PC-9 (cell line): ENCODE measurements at regions not wholly inside any gene's neighbourhood (a gene's known extent, or its start where the extent isn't known, plus 50 kb on each side); places are given as distances from the start of the nearest gene placed in this dataset.

ENCODE experiments used
- BruUV-seq: library from RNA; stranded (reverse); fragments of 400-500 nt; replicated peaks from 2 replicates; lab custom pipeline; 2021; lab: Mats Ljungman, UMichigan
- CTCF ChIA-PET: fragments of 300-600 bp; sonication (Branson Sonifier 250); formaldehyde crosslinking; loops from one replicate; lab custom pipeline; 2022; ENCODE audit warnings: antibody characterized with exemption; lab: Charles Lee
- POLR2A ChIA-PET: fragments of 300-600 bp; sonication (Branson Sonifier 250); formaldehyde crosslinking; loops from one replicate; lab custom pipeline; 2022; ENCODE audit warnings: antibody characterized with exemption; ENCODE audit not compliant: unreplicated experiment; lab: Charles Lee
- DNase-seq, 2 experiments: peaks; one replicate each; pipeline versions ENCODE4 v3.0.0 to v3.0.0-alpha.2; 2015 to 2022; ENCODE audit warnings: mixed read lengths in 1 of 2
- H2AFZ ChIP-seq: fragments of 200-600 bp; sonication (generic); 2 replicates; pipeline ENCODE4 v1.8.1; 2017; ENCODE audit warnings: antibody characterized with exemption
- H3F3A ChIP-seq: fragments of 200-600 bp; sonication (generic); 2 replicates; pipeline ENCODE4 v1.8.1; 2017; ENCODE audit warnings: antibody characterized with exemption, mild to moderate bottlenecking, low read depth; ENCODE audit not compliant: insufficient read depth
- H3K27ac ChIP-seq: fragments of 200-600 bp; sonication (generic); 2 replicates; pipeline ENCODE4 v1.6.1; 2016; ENCODE audit warnings: mixed run types
- H3K27me3 ChIP-seq: fragments of 200-600 bp; sonication (generic); 2 replicates; pipeline ENCODE4 v1.6.1; 2016; ENCODE audit warnings: low read depth, mixed run types; ENCODE audit not compliant: insufficient read depth
- H3K36me3 ChIP-seq: fragments of 200-600 bp; sonication (generic); 2 replicates; pipeline ENCODE4 v1.6.1; 2016; ENCODE audit warnings: low read depth, mixed run types
- H3K4me1 ChIP-seq: fragments of 200-600 bp; sonication (generic); replicated peaks from 2 replicates; pipeline ENCODE4 v1.6.1; 2016; ENCODE audit warnings: mixed run types; ENCODE audit not compliant: insufficient read depth
- H3K4me2 ChIP-seq: fragments of 200-600 bp; sonication (generic); 2 replicates; pipeline ENCODE4 v1.6.1; 2017; ENCODE audit warnings: mixed run types
- H3K4me3 ChIP-seq: fragments of 200-600 bp; sonication (generic); 2 replicates; pipeline ENCODE4 v1.6.1; 2016; ENCODE audit warnings: mixed run types
- H3K79me2 ChIP-seq: fragments of 200-600 bp; sonication (generic); 2 replicates; pipeline ENCODE4 v1.6.1; 2017; ENCODE audit warnings: low read depth, mixed run types
- H3K9me2 ChIP-seq: fragments of 200-600 bp; sonication (generic); 2 replicates; pipeline ENCODE4 v1.8.1; 2017; ENCODE audit warnings: mild to moderate bottlenecking; ENCODE audit not compliant: insufficient read depth
- H3K9me3 ChIP-seq: fragments of 200-600 bp; sonication (generic); 2 replicates; pipeline ENCODE4 v1.8.1; 2016; ENCODE audit warnings: low read depth; ENCODE audit not compliant: insufficient read depth
- H4K20me1 ChIP-seq: fragments of 200-600 bp; sonication (generic); 2 replicates; pipeline ENCODE4 v1.8.1; 2017; ENCODE audit not compliant: insufficient read depth
- CTCF ChIP-seq: fragments of 200-600 bp; sonication (generic); conservative IDR thresholded peaks from 2 replicates; pipeline ENCODE4 v1.6.1; 2017; ENCODE audit warnings: mixed run types, antibody characterized with exemption, mild to moderate bottlenecking, moderate library complexity
- EZH2 ChIP-seq: fragments of 200-600 bp; sonication (generic); IDR thresholded peaks from 2 replicates; pipeline ENCODE4 v1.8.0; 2017; ENCODE audit warnings: antibody characterized with exemption, low read depth
- intact Hi-C: fragments of 100-400 bp; cut with micrococcal nuclease; formaldehyde crosslinking; loops from one replicate; pipeline ENCODE4 v1.10.0; 2022; ENCODE audit not compliant: unreplicated experiment

- no peak for DNase-seq
- H3K9me2 ChIP-seq: no peaks in the 10 kb centered on the region
- POLR2A ChIA-PET: no interaction called here
- no peaks in the 10 kb centered on the region for H3K36me3 ChIP-seq
- CTCF ChIA-PET: no interaction called here
- H3K4me3 ChIP-seq: no peak overlapping the region
- intact Hi-C loops: no loop called here
- no peaks in the 10 kb centered on the region for H4K20me1 ChIP-seq
- H3K9me3 ChIP-seq: peaks cover 4% of the 10 kb centered on the region; the same call in 1 of the 2 replicates
- 0 out of 2 replicates have a peak, but pooled peaks cover 4% of the 10 kb centered on the region for H3F3A ChIP-seq
- TF ChIP-seq EZH2: no peak
- no peak for TF ChIP-seq CTCF
- H3K27me3 ChIP-seq: no peaks in the 10 kb centered on the region
- no peaks in the 10 kb centered on the region for H3K4me1 ChIP-seq
- no peak overlapping the region for H2AFZ ChIP-seq
- no peak overlapping the region for H3K27ac ChIP-seq
- no peak overlapping the region for H3K4me2 ChIP-seq
- BruUV-seq: no TSS peak
- no peaks in the 10 kb centered on the region for H3K79me2 ChIP-seq
These were observed 400.4 kb upstream of the THBS1 start for GRCh38 chr15:39180483-39180933.

DNA sequence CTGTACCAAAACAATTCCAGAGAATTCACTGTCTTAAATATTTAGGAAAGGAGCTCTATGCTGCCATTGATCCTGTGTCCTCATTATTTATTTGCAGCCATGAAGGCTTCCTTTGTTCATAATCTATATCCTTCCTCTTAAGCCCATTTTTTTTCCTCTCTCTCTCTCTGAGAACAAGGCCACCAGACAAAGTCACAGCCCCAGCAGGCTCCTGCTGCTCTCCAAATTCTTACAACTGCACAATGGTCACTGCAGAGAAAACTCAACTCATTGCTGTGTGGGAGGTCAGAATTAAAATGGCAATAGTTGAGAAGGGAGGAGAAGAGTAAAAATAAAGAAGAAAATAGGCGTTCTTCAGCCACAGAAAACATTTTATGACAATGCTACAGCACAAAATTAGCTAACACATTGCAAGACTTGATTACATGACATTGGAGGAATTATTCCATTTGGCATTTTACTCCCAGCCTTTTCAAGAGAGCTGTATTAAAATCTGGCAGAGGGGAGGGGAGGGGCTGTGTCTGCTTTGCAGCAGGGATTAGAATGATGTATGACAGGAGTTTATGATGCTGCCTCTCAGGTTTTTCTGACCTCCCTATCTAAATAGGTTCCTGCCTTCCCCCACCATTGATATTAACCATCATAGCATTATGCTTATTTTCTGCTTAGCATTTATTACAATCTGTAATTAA is 399.7 kb upstream of the THBS1 start:
- POLR2A ChIA-PET: no interaction called here
- 0 out of 2 replicates have a peak, but pooled peaks cover 4% of the 10 kb centered on the region for H3F3A ChIP-seq
- peaks cover 4% of the 10 kb centered on the region; the same call in 1 of the 2 replicates for H3K9me3 ChIP-seq
- no peaks in the 10 kb centered on the region for H3K36me3 ChIP-seq
- CTCF ChIA-PET: interaction anchor here (0.7 kb wide), 1 partner anchor 28 kb away, joined by 3 read pairs; no protein-coding TSS in a partner anchor
- no peaks in the 10 kb centered on the region for H3K79me2 ChIP-seq
- TF ChIP-seq EZH2 (no peak), CTCF (no peak)
- H3K4me2 ChIP-seq: no peak overlapping the region
- H3K4me3 ChIP-seq: no peak overlapping the region
- BruUV-seq: no TSS peak
- no peaks in the 10 kb centered on the region for H3K27me3 ChIP-seq
- no peak overlapping the region for H3K27ac ChIP-seq
- H3K9me2 ChIP-seq: no peaks in the 10 kb centered on the region
- no peak for DNase-seq
- intact Hi-C loops: no loop called here
- no peaks in the 10 kb centered on the region for H4K20me1 ChIP-seq
- H2AFZ ChIP-seq: no peak overlapping the region
- no peaks in the 10 kb centered on the region for H3K4me1 ChIP-seq

GRCh38 chr15:39181940-39182339 is 398.9 kb upstream of the THBS1 start:
- no peak for DNase-seq
- intact Hi-C loops: no loop called here
- TF ChIP-seq EZH2: no peak
- TF ChIP-seq CTCF: no peak
- Histone ChIP-seq H3K4me1 (no peaks in the 10 kb centered on the region), H2AFZ (no peak overlapping the region), H3K4me2 (no peak overlapping the region), H3K27ac (no peak overlapping the region), H3K4me3 (no peak overlapping the region), H3K9me2 (no peaks in the 10 kb centered on the region), H4K20me1 (no peaks in the 10 kb centered on the region), H3K27me3 (no peaks in the 10 kb centered on the region), H3K36me3 (no peaks in the 10 kb centered on the region), H3K9me3 (peaks cover 8% of the 10 kb centered on the region), H3F3A (0 out of 2 replicates have a peak, but pooled peaks cover 4% of the 10 kb centered on the region), H3K79me2 (no peaks in the 10 kb centered on the region)
- no TSS peak for BruUV-seq
- POLR2A ChIA-PET: interaction anchor here (0.6 to 0.7 kb wide), 2 partner anchors 21 to 403 kb away, joined by 3 to 5 read pairs; no protein-coding TSS in a partner anchor
- CTCF ChIA-PET: interaction anchor here (0.7 kb wide), 1 partner anchor 28 kb away, joined by 3 read pairs; no protein-coding TSS in a partner anchor
